H9 (cell line): ENCODE measurements at regions not wholly inside any gene's neighbourhood (a gene's known extent, or its start where the extent isn't known, plus 50 kb on each side); places are given as distances from the start of the nearest gene placed in this dataset.

ENCODE experiments used
- DNase-seq: peaks from one replicate; pipeline ENCODE4 v3.0.0-alpha.2; 2017
- H2AFZ ChIP-seq: one replicate; pipeline ENCODE4 v1.6.1; 2013; ENCODE audit warnings: mild to moderate bottlenecking, low read length, control low read depth, moderate library complexity
- H2AK5ac ChIP-seq: 2 replicates; pipeline ENCODE4 v1.6.1; 2013; ENCODE audit warnings: low read length, control low read depth, mixed read lengths; ENCODE audit not compliant: insufficient read length
- H2BK120ac ChIP-seq: one replicate; pipeline ENCODE4 v1.6.1; 2013; ENCODE audit warnings: low read depth, mild to moderate bottlenecking, low read length, control low read depth, inconsistent platforms; ENCODE audit not compliant: poor library complexity, severe bottlenecking
- H2BK12ac ChIP-seq: 2 replicates; pipeline ENCODE4 v1.6.1; 2013; ENCODE audit warnings: low read length, control low read depth, mixed read lengths, low read depth; ENCODE audit not compliant: insufficient read length
- H2BK15ac ChIP-seq: 2 replicates; pipeline ENCODE4 v1.6.1; 2013; ENCODE audit warnings: low read depth, low read length, control low read depth
- H2BK20ac ChIP-seq: one replicate; pipeline ENCODE4 v1.6.1; 2013; ENCODE audit warnings: low read depth, mild to moderate bottlenecking, low read length, control low read depth, inconsistent platforms; ENCODE audit not compliant: poor library complexity, severe bottlenecking
- H2BK5ac ChIP-seq: 2 replicates; pipeline ENCODE4 v1.6.1; 2013; ENCODE audit warnings: low read length, control low read depth, mixed read lengths; ENCODE audit not compliant: insufficient read length
- H3K14ac ChIP-seq: 2 replicates; pipeline ENCODE4 v1.6.1; 2013; ENCODE audit warnings: low read length, control low read depth; ENCODE audit not compliant: insufficient read depth
- H3K18ac ChIP-seq: 2 replicates; pipeline ENCODE4 v1.6.1; 2013; ENCODE audit warnings: low read depth, mild to moderate bottlenecking, mixed read lengths, low read length, control low read depth; ENCODE audit not compliant: insufficient read length
- H3K23ac ChIP-seq: 2 replicates; pipeline ENCODE4 v1.6.1; 2013; ENCODE audit warnings: low read length, control low read depth, mixed read lengths, low read depth; ENCODE audit not compliant: insufficient read length
- H3K23me2 ChIP-seq: 2 replicates; pipeline ENCODE4 v1.6.1; 2013; ENCODE audit warnings: low read depth, mild to moderate bottlenecking, mixed read lengths, low read length, control low read depth; ENCODE audit not compliant: insufficient read length, poor library complexity, severe bottlenecking
- H3K27ac ChIP-seq: 2 replicates; pipeline ENCODE4 v1.5.1; 2013; ENCODE audit warnings: low read length, control low read depth, mixed read lengths, low read depth; ENCODE audit not compliant: insufficient read length
- H3K27me3 ChIP-seq: 2 replicates; pipeline ENCODE4 v1.6.1; 2013; ENCODE audit warnings: low read length, control low read depth, inconsistent platforms; ENCODE audit not compliant: insufficient read depth
- H3K4ac ChIP-seq: 2 replicates; pipeline ENCODE4 v1.6.1; 2013; ENCODE audit warnings: low read depth, mild to moderate bottlenecking, control low read depth, inconsistent platforms, low read length, moderate library complexity
- H3K4me1 ChIP-seq: 2 replicates; pipeline ENCODE4 v1.6.1; 2013; ENCODE audit warnings: low read length, control low read depth, inconsistent platforms; ENCODE audit not compliant: insufficient read depth
- H3K4me2 ChIP-seq: 2 replicates; pipeline ENCODE4 v1.6.1; 2013; ENCODE audit warnings: low read length, control low read depth, mixed read lengths; ENCODE audit not compliant: insufficient read length, insufficient read depth
- H3K56ac ChIP-seq: 2 replicates; pipeline ENCODE4 v1.6.1; 2013; ENCODE audit warnings: low read depth, mild to moderate bottlenecking, mixed read lengths, low read length, control low read depth; ENCODE audit not compliant: insufficient read length
- H3K79me1 ChIP-seq: 2 replicates; pipeline ENCODE4 v1.6.1; 2013; ENCODE audit warnings: low read depth, mild to moderate bottlenecking, moderate library complexity, low read length, control low read depth, inconsistent platforms; ENCODE audit not compliant: insufficient read depth, poor library complexity, severe bottlenecking
- H3K79me2 ChIP-seq: 2 replicates; pipeline ENCODE4 v1.6.1; 2013; ENCODE audit warnings: low read length, control low read depth, inconsistent platforms; ENCODE audit not compliant: insufficient read depth
- H3K9ac ChIP-seq: 2 replicates; pipeline ENCODE4 v1.6.1; 2013; ENCODE audit warnings: low read length, control low read depth, mixed read lengths; ENCODE audit not compliant: insufficient read length; ENCODE audit errors: extremely low read depth
- H3K9me3 ChIP-seq: one replicate; pipeline ENCODE4 v1.6.1; 2013; ENCODE audit warnings: low read depth, low read length, inconsistent platforms; ENCODE audit not compliant: control insufficient read depth
- H3T11ph ChIP-seq: one replicate; pipeline ENCODE4 v1.6.1; 2013; ENCODE audit warnings: mild to moderate bottlenecking, low read length, control low read depth, inconsistent platforms
- H4K20me1 ChIP-seq: one replicate; pipeline ENCODE4 v1.6.1; 2013; ENCODE audit not compliant: control insufficient read depth, insufficient read length, insufficient read depth
- H4K5ac ChIP-seq: 2 replicates; pipeline ENCODE4 v1.6.1; 2013; ENCODE audit warnings: low read depth, mild to moderate bottlenecking, mixed read lengths, low read length, control low read depth; ENCODE audit not compliant: insufficient read length
- H4K8ac ChIP-seq: replicated peaks from 2 replicates; pipeline ENCODE4 v1.6.1; 2013; ENCODE audit warnings: low read length, control low read depth, mixed read lengths, low read depth; ENCODE audit not compliant: insufficient read length
- H4K91ac ChIP-seq: 2 replicates; pipeline ENCODE4 v1.6.1; 2013; ENCODE audit warnings: low read depth, mild to moderate bottlenecking, moderate library complexity, mixed read lengths, low read length, control low read depth; ENCODE audit not compliant: insufficient read length
- H3K27ac Mint-ChIP-seq, 3 experiments: 2 replicates in 2 of 3; 3 replicates in 1 of 3; pipeline ENCODE4 v1.8.0; 2020 to 2021; ENCODE audit warnings: mixed read lengths in 3 of 3, mild to moderate bottlenecking in 1 of 3, moderate library complexity in 1 of 3
- H3K27me3 Mint-ChIP-seq: 2 replicates; pipeline ENCODE4 v1.8.0; 2021; ENCODE audit warnings: low read depth, mild to moderate bottlenecking, moderate library complexity, mixed read lengths
- H3K36me3 Mint-ChIP-seq, 3 experiments: 2 replicates in 2 of 3; 3 replicates in 1 of 3; pipeline ENCODE4 v1.8.0; 2020 to 2021; ENCODE audit warnings: low read depth in 3 of 3, mixed read lengths in 3 of 3; ENCODE audit not compliant: insufficient read depth in 1 of 3
- H3K4me1 Mint-ChIP-seq, 2 experiments: 2 replicates each; pipeline ENCODE4 v1.8.0; 2020; ENCODE audit warnings: mixed read lengths in 2 of 2
- H3K4me3 Mint-ChIP-seq, 2 experiments: 2 replicates in 1 of 2; 3 replicates in 1 of 2; pipeline ENCODE4 v1.8.0; 2020 to 2021; ENCODE audit warnings: mild to moderate bottlenecking in 2 of 2, mixed read lengths in 2 of 2, moderate library complexity in 1 of 2
- H3K9me3 Mint-ChIP-seq, 2 experiments: 2 replicates in 1 of 2; 3 replicates in 1 of 2; pipeline ENCODE4 v1.8.0; 2020; ENCODE audit warnings: mild to moderate bottlenecking in 2 of 2, mixed read lengths in 2 of 2, moderate library complexity in 1 of 2
- CTCF ChIP-seq: fragments of 200-600 bp; sonication (generic); conservative IDR thresholded peaks from 3 replicates; pipeline ENCODE4 v1.8.0; 2021; ENCODE audit warnings: antibody characterized with exemption, mild to moderate bottlenecking
- WGBS: extraction: QIAGEN DNeasy Blood & Tissue Kit; methylation state at CpG from one replicate; pipeline ENCODE4 v1.1.7; 2013; ENCODE audit warnings: missing lambda C conversion rate, low lambda C conversion rate, mixed read lengths; ENCODE audit not compliant: insufficient read length; ENCODE audit errors: extremely low coverage; 5-methylcytosine and 5-hydroxymethylcytosine counted together

DNA sequence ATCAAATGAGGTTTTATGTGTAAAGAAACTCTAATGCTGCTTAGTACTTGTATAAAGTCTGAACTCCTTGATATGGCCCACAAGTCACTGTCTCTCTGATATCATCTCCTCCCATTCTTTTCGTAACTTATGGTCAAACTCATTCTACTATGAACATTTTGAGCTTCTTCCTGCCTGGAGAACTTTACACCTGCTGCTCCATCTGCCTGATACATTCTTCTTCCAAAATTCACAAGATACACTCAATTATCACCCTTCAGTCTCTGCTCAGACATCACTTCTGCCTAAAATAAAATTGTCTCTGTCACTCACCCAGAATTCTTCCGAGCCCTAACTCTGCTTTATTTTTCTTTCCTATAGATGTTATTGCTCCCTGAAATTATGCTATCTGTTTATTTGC lies 192.8 kb upstream of the LYPLAL1 start:
- Histone ChIP-seq H3K4me2 (no peak overlapping the region), H3K23me2 (no peaks in the 10 kb centered on the region), H3K14ac (no peak overlapping the region), H2AK5ac (no peak overlapping the region), H3K79me2 (no peaks in the 10 kb centered on the region), H3K79me1 (no peaks in the 10 kb centered on the region), H4K5ac (no peak overlapping the region), H3K9ac (no peak overlapping the region), H3K27ac (no peak overlapping the region), H4K20me1 (no peaks in the 10 kb centered on the region), H3K18ac (no peak overlapping the region), H3K9me3 (no peaks in the 10 kb centered on the region), H3K23ac (no peak overlapping the region), H2BK15ac (no peak overlapping the region), H3K4ac (no peak overlapping the region), H3K56ac (no peak overlapping the region), H3K4me1 (no peaks in the 10 kb centered on the region), H3T11ph (no peak overlapping the region), H4K91ac (no peak overlapping the region), H2BK5ac (no peak overlapping the region), H2BK12ac (no peak overlapping the region), H2BK20ac (no peak overlapping the region), H4K8ac (no peak overlapping the region), H2BK120ac (no peak overlapping the region), H3K27me3 (no peaks in the 10 kb centered on the region), H2AFZ (no peak overlapping the region)
- Mint-ChIP-seq H3K4me3 (no peak overlapping the region), H3K36me3 (no peaks in the 10 kb centered on the region), H3K27me3 (no peaks in the 10 kb centered on the region), H3K9me3 (no peaks in the 10 kb centered on the region), H3K27ac (no peak overlapping the region), H3K4me1 (no peaks in the 10 kb centered on the region)
- no peak for DNase-seq
- WGBS, result no CpG with 5 or more reads among the region's 2 CpGs
- no peak for TF ChIP-seq CTCF
